A673 (cell line): ENCODE measurements at regions not wholly inside any gene's neighbourhood (a gene's known extent, or its start where the extent isn't known, plus 50 kb on each side); places are given as distances from the start of the nearest gene placed in this dataset.

Source experiments
- BruUV-seq: library from RNA; stranded (reverse); fragments of 400-500 nt; replicated peaks from 2 replicates; lab custom pipeline; 2021; lab: Mats Ljungman, UMichigan
- CTCF ChIA-PET: fragments of 300-600 bp; sonication (Branson Sonifier 250); formaldehyde crosslinking; loops from one replicate; lab custom pipeline; 2022; ENCODE audit warnings: antibody characterized with exemption; lab: Charles Lee
- POLR2A ChIA-PET: fragments of 300-600 bp; sonication (Branson Sonifier 250); formaldehyde crosslinking; loops from one replicate; lab custom pipeline; 2022; ENCODE audit warnings: antibody characterized with exemption; ENCODE audit not compliant: low non-redundant PET; lab: Charles Lee
- DNase-seq: peaks from one replicate; pipeline ENCODE4 v3.0.0-alpha.2; 2015; ENCODE audit warnings: low spot score
- H3K27ac ChIP-seq: fragments of 200-600 bp; sonication (generic); 2 replicates; pipeline ENCODE4 v1.5.1; 2016; ENCODE audit warnings: mixed run types, low read depth, mild to moderate bottlenecking, mixed read lengths, antibody characterized with exemption, low read length; ENCODE audit not compliant: poor library complexity, severe bottlenecking
- H3K27me3 ChIP-seq: fragments of 200-600 bp; sonication (generic); replicated peaks from 2 replicates; pipeline ENCODE4 v1.6.1; 2017; ENCODE audit warnings: mixed run types, low read depth, mild to moderate bottlenecking, mixed read lengths, antibody characterized with exemption, low read length; ENCODE audit not compliant: insufficient read depth, poor library complexity
- H3K36me3 ChIP-seq: fragments of 200-600 bp; sonication (generic); 2 replicates; pipeline ENCODE4 v1.6.1; 2016; ENCODE audit warnings: mixed run types, mild to moderate bottlenecking, mixed read lengths, antibody characterized with exemption, low read length; ENCODE audit not compliant: insufficient read depth, poor library complexity, severe bottlenecking
- H3K4me1 ChIP-seq: fragments of 200-600 bp; sonication (generic); 2 replicates; pipeline ENCODE4 v1.6.1; 2017; ENCODE audit warnings: mixed run types, mild to moderate bottlenecking, mixed read lengths, antibody characterized with exemption, low read length; ENCODE audit not compliant: insufficient read depth, poor library complexity, severe bottlenecking
- H3K4me3 ChIP-seq: fragments of 200-600 bp; sonication (generic); 2 replicates; pipeline ENCODE4 v1.5.1; 2016; ENCODE audit warnings: low read depth, mixed run types, mild to moderate bottlenecking, mixed read lengths, low read length; ENCODE audit not compliant: poor library complexity, severe bottlenecking
- H3K9me3 ChIP-seq: fragments of 200-600 bp; sonication (generic); 2 replicates; pipeline ENCODE4 v1.6.1; 2016; ENCODE audit warnings: mixed run types, low read depth, mild to moderate bottlenecking, mixed read lengths, antibody characterized with exemption, low read length; ENCODE audit not compliant: poor library complexity, severe bottlenecking
- EZH2 ChIP-seq: fragments of 200-600 bp; sonication (generic); IDR thresholded peaks from 2 replicates; pipeline ENCODE4 v1.6.1; 2017; ENCODE audit warnings: borderline replicate concordance, low read depth, mild to moderate bottlenecking, mixed read lengths, antibody characterized with exemption, low read length; ENCODE audit not compliant: poor library complexity, severe bottlenecking
- intact Hi-C: fragments of 100-400 bp; cut with micrococcal nuclease; formaldehyde crosslinking; loops from one replicate; pipeline ENCODE4 v1.10.0; 2022; ENCODE audit not compliant: unreplicated experiment
- TF ChIP-seq, protein P1 (sequence below): fragments of 300-800, 200-600 bp; sonication (generic); conservative IDR thresholded peaks from 2 replicates; pipeline ENCODE4 v1.5.1; 2017; ENCODE audit warnings: low read depth, mild to moderate bottlenecking, antibody characterized with exemption, low read length, moderate library complexity, mixed read lengths

DNA sequence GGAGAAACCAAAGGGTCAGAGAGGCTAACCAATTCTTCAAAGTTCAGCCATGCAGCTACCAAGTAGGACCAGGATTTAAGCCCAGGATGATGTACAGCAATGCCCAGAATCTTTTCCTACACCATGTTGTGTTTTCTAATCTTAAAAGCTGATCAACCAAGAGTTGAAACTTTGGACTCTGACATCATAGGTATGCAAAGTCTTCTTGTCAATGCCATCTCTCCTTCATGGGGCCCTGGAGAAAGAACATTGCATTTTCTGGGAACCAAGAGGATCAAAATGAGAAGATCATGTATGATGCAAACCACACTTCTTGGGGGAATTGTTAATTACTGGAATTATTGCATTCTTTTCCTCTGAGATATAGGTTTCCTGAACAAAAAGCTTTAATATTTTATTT is 54.4 kb upstream of the XPA start:
- Histone ChIP-seq H3K36me3 (no peaks in the 10 kb centered on the region), H3K4me1 (no peaks in the 10 kb centered on the region), H3K4me3 (no peak overlapping the region), H3K27me3 (peaks cover 25% of the 10 kb centered on the region), H3K27ac (no peak overlapping the region), H3K9me3 (no peaks in the 10 kb centered on the region)
- BruUV-seq, result no TSS peak
- POLR2A ChIA-PET, result no interaction called here
- intact Hi-C loops, result loop anchor here (2.0 kb wide), 1 partner anchor 29 kb away; no protein-coding TSS in a partner anchor
- DNase-seq, result no peak
- TF ChIP-seq, protein P1, sequence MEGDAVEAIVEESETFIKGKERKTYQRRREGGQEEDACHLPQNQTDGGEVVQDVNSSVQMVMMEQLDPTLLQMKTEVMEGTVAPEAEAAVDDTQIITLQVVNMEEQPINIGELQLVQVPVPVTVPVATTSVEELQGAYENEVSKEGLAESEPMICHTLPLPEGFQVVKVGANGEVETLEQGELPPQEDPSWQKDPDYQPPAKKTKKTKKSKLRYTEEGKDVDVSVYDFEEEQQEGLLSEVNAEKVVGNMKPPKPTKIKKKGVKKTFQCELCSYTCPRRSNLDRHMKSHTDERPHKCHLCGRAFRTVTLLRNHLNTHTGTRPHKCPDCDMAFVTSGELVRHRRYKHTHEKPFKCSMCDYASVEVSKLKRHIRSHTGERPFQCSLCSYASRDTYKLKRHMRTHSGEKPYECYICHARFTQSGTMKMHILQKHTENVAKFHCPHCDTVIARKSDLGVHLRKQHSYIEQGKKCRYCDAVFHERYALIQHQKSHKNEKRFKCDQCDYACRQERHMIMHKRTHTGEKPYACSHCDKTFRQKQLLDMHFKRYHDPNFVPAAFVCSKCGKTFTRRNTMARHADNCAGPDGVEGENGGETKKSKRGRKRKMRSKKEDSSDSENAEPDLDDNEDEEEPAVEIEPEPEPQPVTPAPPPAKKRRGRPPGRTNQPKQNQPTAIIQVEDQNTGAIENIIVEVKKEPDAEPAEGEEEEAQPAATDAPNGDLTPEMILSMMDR, result no peak
- TF ChIP-seq EZH2, result no peak
- CTCF ChIA-PET, result no interaction called here

DNA sequence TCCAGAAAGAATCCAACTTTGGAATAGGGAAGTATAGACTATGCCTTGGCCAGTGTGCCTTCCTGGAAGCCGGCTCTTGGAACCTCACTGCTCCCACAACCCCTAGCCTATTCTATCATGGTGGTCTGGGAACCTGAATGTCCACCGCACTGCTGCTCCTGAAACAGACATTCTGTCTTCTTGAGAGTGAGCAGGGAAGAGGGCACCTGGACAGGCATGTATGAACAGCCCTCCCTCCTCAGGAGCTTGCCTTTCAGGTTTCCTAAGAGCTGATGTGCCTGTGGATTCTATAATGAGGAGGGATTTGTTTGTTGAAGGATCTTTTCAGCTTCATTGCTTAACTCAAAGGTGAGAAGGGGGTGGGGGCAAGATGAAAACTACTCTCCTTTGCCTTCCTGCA is 55.1 kb upstream of the XPA start:
- intact Hi-C loops, result no loop called here
- no peak for DNase-seq
- TF ChIP-seq, protein P1, result no peak
- no peak for TF ChIP-seq EZH2
- CTCF ChIA-PET, result no interaction called here
- H3K27me3 ChIP-seq, result peaks cover 25% of the 10 kb centered on the region
- H3K9me3 ChIP-seq, result no peaks in the 10 kb centered on the region
- BruUV-seq, result no TSS peak
- H3K4me1 ChIP-seq, result no peaks in the 10 kb centered on the region
- H3K4me3 ChIP-seq, result no peak overlapping the region
- POLR2A ChIA-PET, result no interaction called here
- H3K27ac ChIP-seq, result no peak overlapping the region
- H3K36me3 ChIP-seq, result no peaks in the 10 kb centered on the region

DNA sequence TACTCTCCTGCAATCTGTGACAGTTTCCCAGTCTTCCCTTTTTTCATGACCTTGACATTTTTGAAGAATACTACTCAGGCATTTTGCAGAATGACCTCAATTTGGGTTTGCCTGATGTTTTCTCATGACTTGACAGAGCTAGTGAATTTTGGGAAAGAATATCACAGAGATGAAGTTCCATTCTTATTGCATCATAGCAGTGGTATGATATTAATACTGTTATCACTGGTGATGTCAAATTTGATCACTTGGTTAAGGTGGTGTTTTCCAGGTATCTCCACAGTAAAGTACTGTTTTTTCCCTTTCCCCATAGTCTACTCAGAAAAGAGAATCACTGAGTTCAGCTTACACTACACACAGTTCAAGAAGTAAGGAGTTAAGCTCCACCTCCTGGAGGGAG is 56.2 kb upstream of the XPA start:
- H3K27ac ChIP-seq, result no peak overlapping the region
- H3K36me3 ChIP-seq, result no peaks in the 10 kb centered on the region
- H3K4me1 ChIP-seq, result no peaks in the 10 kb centered on the region

More for the DNA sequence above, 56.2 kb upstream of the XPA start:
- CTCF ChIA-PET, result no interaction called here
- Histone ChIP-seq H3K9me3 (no peaks in the 10 kb centered on the region), H3K4me3 (no peak overlapping the region), H3K27me3 (peaks cover 20% of the 10 kb centered on the region)
- POLR2A ChIA-PET, result interaction anchor here (0.6 kb wide), 1 partner anchor 169 kb away, joined by 6 read pairs; the partner anchor contains the start of gene TRMO
- DNase-seq, result no peak
- intact Hi-C loops, result no loop called here
- TF ChIP-seq, protein P1, result no peak
- TF ChIP-seq EZH2, result no peak
- no TSS peak for BruUV-seq
